Sigmoid colon (tissue), 4 donors: ENCODE measurements at regions not wholly inside any gene's neighbourhood (a gene's known extent, or its start where the extent isn't known, plus 50 kb on each side); places are given as distances from the start of the nearest gene placed in this dataset.

Experiments
- CTCF ChIP-seq, 4 experiments: fragments of 450-650 bp in 3 of 4; fragments of 200-600 bp in 1 of 4; IDR thresholded peaks; one replicate each; pipeline ENCODE4 v1.5.1; 2016 to 2019; ENCODE audit warnings: antibody characterized with exemption in 4 of 4, mild to moderate bottlenecking in 3 of 4, moderate library complexity in 2 of 4
- EP300 ChIP-seq, 4 donors: sonication (generic); formaldehyde crosslinking; IDR thresholded peaks; one replicate each; pipeline ENCODE4 v1.6.1; 2017; ENCODE audit warnings: antibody characterized with exemption in 4 of 4
- POLR2A ChIP-seq, 2 donors: fragments of 450-650 bp; IDR thresholded peaks; one replicate each; pipeline ENCODE4 v1.6.1; 2016; ENCODE audit warnings: antibody characterized with exemption in 2 of 2, mild to moderate bottlenecking in 2 of 2, moderate library complexity in 2 of 2

- TF ChIP-seq CTCF (IDR thresholded peaks at IDR 0.05) (no peak), POLR2A (IDR thresholded peaks at IDR 0.05) (no peak), EP300 (IDR thresholded peaks at IDR 0.05) (no peak)
These were observed 2256.1 kb upstream of the AGA start for GRCh38 chr4:179698321-179698720.
